Heart right ventricle (tissue), 16 donors: ENCODE measurements at regions not wholly inside any gene's neighbourhood (a gene's known extent, or its start where the extent isn't known, plus 50 kb on each side); places are given as distances from the start of the nearest gene placed in this dataset.
A peak's percentile ranks its signal among the peaks of the same experiment; 100 is the strongest.

Experiments
- ATAC-seq, 8 donors: fragments of 200-7000 bp; cut with Tn5 transposase; one replicate each; pipeline ENCODE4 v1.9.1; 2020; ENCODE audit warnings: mild to moderate bottlenecking in 8 of 8, moderate library complexity in 8 of 8, moderate number of reproducible peaks in 1 of 8
- DNase-seq, 2 donors: peaks; one replicate each; pipeline ENCODE4 v3.0.0-alpha.2; 2020
- H3K27ac ChIP-seq, 10 donors: fragments of 200-600 bp; sonication (generic) in 2 of 10; one replicate each; pipeline versions ENCODE4 v1.5.0 to v1.8.0; 2020 to 2022; ENCODE audit warnings: mild to moderate bottlenecking in 3 of 10
- H3K27me3 ChIP-seq, 7 donors: fragments of 200-600 bp; one replicate each; pipeline ENCODE4 v1.8.0; 2021 to 2022; ENCODE audit warnings: mild to moderate bottlenecking in 2 of 7
- H3K36me3 ChIP-seq, 9 donors: fragments of 200-600 bp; sonication (generic) in 1 of 9; one replicate each; pipeline versions ENCODE4 v1.5.0 to v1.8.0; 2020 to 2022; ENCODE audit warnings: mild to moderate bottlenecking in 2 of 9
- H3K4me1 ChIP-seq, 9 donors: fragments of 200-600 bp; sonication (generic) in 1 of 9; one replicate each; pipeline versions ENCODE4 v1.5.0 to v1.8.0; 2020 to 2022; ENCODE audit warnings: mild to moderate bottlenecking in 4 of 9
- H3K4me3 ChIP-seq, 10 donors: fragments of 200-600 bp; sonication (generic) in 2 of 10; one replicate each; pipeline versions ENCODE4 v1.5.0 to v1.8.0; 2020 to 2022; ENCODE audit warnings: mild to moderate bottlenecking in 7 of 10, moderate library complexity in 2 of 10
- H3K9me3 ChIP-seq, 11 donors: fragments of 200-600 bp in 10 of 11; sonication (generic) in 2 of 11; one replicate each; pipeline versions ENCODE4 v1.5.0 to v1.8.0; 2013 to 2022; ENCODE audit warnings: mild to moderate bottlenecking in 2 of 11, control low read depth in 1 of 11, moderate library complexity in 1 of 11
- CTCF ChIP-seq, 9 donors: fragments of 200-600 bp; sonication (generic) in 2 of 9; IDR thresholded peaks; one replicate each; pipeline versions ENCODE4 v1.5.0 to v1.8.0; 2021 to 2022; ENCODE audit warnings: antibody characterized with exemption in 9 of 9, mild to moderate bottlenecking in 5 of 9, moderate library complexity in 1 of 9
- WGBS, 2 donors: extraction: QIAGEN DNeasy Blood & Tissue Kit; methylation state at CpG; one replicate each; pipeline ENCODE4 v1.1.7; 2013; ENCODE audit warnings: inconsistent platforms in 1 of 2; 5-methylcytosine and 5-hydroxymethylcytosine counted together
- intact Hi-C, 10 donors: fragments of 100-400 bp; cut with DNase I; formaldehyde crosslinking; loops; one replicate each; pipeline versions ENCODE4 v1.11.1 to v1.14.2; 2022
- donor health status: Arrhythmogenic right ventricular cardiomyopathy.
- donor health status: ischemic (EF 13 %, LVEDD 7.1; RV severe dilation, severe dysfunction).
- donor health status: healthy with polysubstance abuse.
- donor health status: DM: no; HTN: yes; CAD: no.
- donor health status: DM: no; HTN: no; CAD: no.
- donor health status: ischemic (EF 25% LVEDD 6.9; RV normal size, moderate dysfunction).
- donor health status: ischemic (EF 25% LVEDD 5.7; RV mildly dilated, moderate dysfunction).
- donor health status: healthy.
- donor health status: DM: yes; HTN: yes; CAD: no.
- donor health status: Ischemic cardiomyopathy.
- donor health status: ischemic (EF 35%, LVEDD 5.7; RV mildly dilated, moderate dysfunction).
- donor health status: nonischemic (EF 11% LVEDD 7.7; RV severe dilation, severe dysfunction).
- donor health status: DM: yes; HTN: yes; CAD: no.
- donor health status: PGD.
- donor health status: ischemic (EF 29% LVEDD 5.4; RV normal size, mild dysfunction).
- donor health status: nonischemic (EF 23%, LVEDD 6.1; RV moderate dilation, normal function).

- DNase-seq, result peak in 1 of 2 donors; percentile 17
- Histone ChIP-seq H3K36me3 (no peaks in the 10 kb centered on the region), H3K27me3 (peaks cover 9 to 99% (median 61%) of the 10 kb centered on the region in 7 donors), H3K27ac (peak overlapping the region in 6 of 10 donors; percentile 60 to 95 (median 76)), H3K4me1 (peaks cover 0 to 18% (median 0%) of the 10 kb centered on the region in 9 donors), H3K9me3 (no peaks in the 10 kb centered on the region), H3K4me3 (peak overlapping the region in 9 of 10 donors; percentile 27 to 63 (median 55))
- TF ChIP-seq CTCF (IDR thresholded peaks at IDR 0.05), result no peak
- intact Hi-C loops, result no loop called here
- 25 to 34% methylated on average over 38 of the region's 38 CpGs for WGBS, 2 donors
- peak in 4 of 8 donors; percentile 9 to 48 (median 22) for ATAC-seq
These were observed 123.7 kb upstream of the BTN3A2 start for GRCh38 chr6:26241033-26241895.

GRCh38 chr6:26243132-26243531 is 121.9 kb upstream of the BTN3A2 start:
- DNase-seq (no peak), ATAC-seq (no peak)
- no peaks in the 10 kb centered on the region for H3K9me3 ChIP-seq
- H3K27ac ChIP-seq, result no peak overlapping the region
- no peak overlapping the region for H3K4me3 ChIP-seq
- no peaks in the 10 kb centered on the region for H3K36me3 ChIP-seq
- intact Hi-C loops, result no loop called here
- H3K27me3 ChIP-seq, result peaks cover 9 to 97% (median 53%) of the 10 kb centered on the region in 7 donors
- TF ChIP-seq CTCF (IDR thresholded peaks at IDR 0.05), result no peak
- H3K4me1 ChIP-seq, result peaks cover 0 to 18% (median 0%) of the 10 kb centered on the region in 9 donors
- 95% methylated on average over 2 of the region's 2 CpGs for WGBS, 2 donors

DNA sequence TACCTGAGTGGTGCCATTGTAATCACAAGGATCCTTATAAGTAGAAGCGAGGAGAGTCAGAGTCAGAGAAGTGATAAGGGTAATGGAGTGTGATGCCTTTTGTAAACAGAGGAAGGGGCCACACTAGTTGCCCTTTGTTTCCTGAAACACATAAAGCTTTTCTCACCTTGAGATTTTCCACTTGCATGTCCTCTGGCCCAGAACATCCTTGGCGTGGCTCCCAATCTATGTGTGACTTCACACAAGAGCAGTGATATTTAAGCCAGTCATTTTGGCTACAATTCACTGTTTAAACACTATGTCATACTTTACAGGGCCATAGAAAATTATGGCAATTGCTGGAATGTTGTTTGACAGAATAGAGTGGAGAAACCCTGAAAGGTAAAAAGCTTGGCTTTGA is 121.2 kb upstream of the BTN3A2 start:
- no peak for DNase-seq
- 86 to 91% methylated on average over 2 of the region's 2 CpGs for WGBS, 2 donors

DNA sequence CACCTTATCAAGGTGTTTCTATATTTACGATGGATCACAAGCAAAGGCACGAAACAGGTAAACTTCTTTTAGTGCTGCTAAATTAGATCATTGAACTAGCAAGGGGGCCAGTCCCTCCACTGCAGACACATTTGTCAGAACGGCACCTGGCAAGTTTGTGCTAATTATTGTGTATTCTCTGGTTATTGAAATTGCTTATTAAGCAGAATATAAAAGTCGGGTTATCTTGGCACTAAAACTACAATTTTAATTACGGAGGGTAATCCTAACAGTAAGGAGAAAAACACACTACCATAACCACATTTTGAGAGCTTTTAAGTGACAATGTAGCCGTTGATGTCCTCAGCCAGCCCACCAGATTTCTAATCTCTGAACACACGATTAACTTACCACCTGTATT is 118.9 kb upstream of the BTN3A2 start:
- H3K27ac ChIP-seq, result no peak overlapping the region
- TF ChIP-seq CTCF (IDR thresholded peaks at IDR 0.05), result no peak
- intact Hi-C loops, result no loop called here
- H3K36me3 ChIP-seq, result no peaks in the 10 kb centered on the region
- peaks cover 0 to 24% (median 4%) of the 10 kb centered on the region in 9 donors for H3K4me1 ChIP-seq
- no peaks in the 10 kb centered on the region for H3K9me3 ChIP-seq
- ATAC-seq (no peak), DNase-seq (no peak)
- H3K27me3 ChIP-seq, result peaks cover 0 to 98% (median 54%) of the 10 kb centered on the region in 7 donors
- 87 to 95% methylated on average over 7 of the region's 7 CpGs for WGBS, 2 donors
- no peak overlapping the region for H3K4me3 ChIP-seq

More for the DNA sequence above, 121.2 kb upstream of the BTN3A2 start:
- H3K9me3 ChIP-seq, result no peaks in the 10 kb centered on the region
- H3K27me3 ChIP-seq, result peaks cover 9 to 97% (median 54%) of the 10 kb centered on the region in 7 donors
- ATAC-seq, result no peak
- TF ChIP-seq CTCF (IDR thresholded peaks at IDR 0.05), result no peak
- no peaks in the 10 kb centered on the region for H3K36me3 ChIP-seq
- no peak overlapping the region for H3K27ac ChIP-seq
- intact Hi-C loops, result no loop called here
- peaks cover 0 to 20% (median 0%) of the 10 kb centered on the region in 9 donors for H3K4me1 ChIP-seq
- no peak overlapping the region for H3K4me3 ChIP-seq
